ENCODE measurements at regions not wholly inside any gene's neighbourhood (a gene's known extent, or its start where the extent isn't known, plus 50 kb on each side); places are given as distances from the start of the nearest gene placed in this dataset.

- Histone ChIP-seq H3K9me3 (no peaks in the 10 kb centered on the region), H3K4me3 (no peak overlapping the region), H3K4me1 (no peaks in the 10 kb centered on the region), H3K36me3 (no peaks in the 10 kb centered on the region), H3K27me3 (no peaks in the 10 kb centered on the region), H3K27ac (no peak overlapping the region)
- TF ChIP-seq CTCF (IDR thresholded peaks at IDR 0.05) (no peak), POLR2A (IDR thresholded peaks at IDR 0.05) (no peak)
- no peak for DNase-seq
- intact Hi-C loops (cut with DNase I; ENCODE audit: low total_unique reads), result no loop called here
Observed at GRCh38 chr2:8391126-8391525, 290.7 kb upstream of the ID2 start.

- Histone ChIP-seq H3K27me3 (no peaks in the 10 kb centered on the region), H3K27ac (no peak overlapping the region), H3K36me3 (no peaks in the 10 kb centered on the region), H3K9me3 (no peaks in the 10 kb centered on the region), H3K4me3 (no peak overlapping the region), H3K4me1 (no peaks in the 10 kb centered on the region)
- intact Hi-C loops (cut with DNase I; ENCODE audit: low total_unique reads), result no loop called here
- no peak for DNase-seq
- TF ChIP-seq POLR2A (IDR thresholded peaks at IDR 0.05) (no peak), CTCF (IDR thresholded peaks at IDR 0.05) (no peak)
Observed at GRCh38 chr2:8391584-8391983, 290.3 kb upstream of the ID2 start.

- no peaks in the 10 kb centered on the region for H3K36me3 ChIP-seq
- H3K27me3 ChIP-seq, result no peaks in the 10 kb centered on the region
- H3K4me3 ChIP-seq, result no peak overlapping the region
- no peaks in the 10 kb centered on the region for H3K4me1 ChIP-seq
- intact Hi-C loops (cut with DNase I; ENCODE audit: low total_unique reads), result no loop called here
- no peaks in the 10 kb centered on the region for H3K9me3 ChIP-seq
- TF ChIP-seq POLR2A (IDR thresholded peaks at IDR 0.05), result no peak
- DNase-seq, result no peak
- H3K27ac ChIP-seq, result no peak overlapping the region
Observed at GRCh38 chr2:8392098-8392866, 289.6 kb upstream of the ID2 start.

GRCh38 chr2:8393506-8393905 is 288.4 kb upstream of the ID2 start:
- H3K4me1 ChIP-seq, result no peaks in the 10 kb centered on the region
- no peak overlapping the region for H3K27ac ChIP-seq
- no peak for DNase-seq
- no peak overlapping the region for H3K4me3 ChIP-seq
- intact Hi-C loops (cut with DNase I; ENCODE audit: low total_unique reads), result no loop called here
- H3K9me3 ChIP-seq, result no peaks in the 10 kb centered on the region
- H3K36me3 ChIP-seq, result no peaks in the 10 kb centered on the region
- H3K27me3 ChIP-seq, result no peaks in the 10 kb centered on the region
- no peak for TF ChIP-seq POLR2A (IDR thresholded peaks at IDR 0.05)
- no peak for TF ChIP-seq CTCF (IDR thresholded peaks at IDR 0.05)

- Histone ChIP-seq H3K27ac (no peak overlapping the region), H3K27me3 (no peaks in the 10 kb centered on the region), H3K4me3 (no peak overlapping the region), H3K36me3 (no peaks in the 10 kb centered on the region), H3K4me1 (no peaks in the 10 kb centered on the region), H3K9me3 (no peaks in the 10 kb centered on the region)
- TF ChIP-seq POLR2A (IDR thresholded peaks at IDR 0.05), result no peak
- no peak for TF ChIP-seq CTCF (IDR thresholded peaks at IDR 0.05)
- intact Hi-C loops (cut with DNase I; ENCODE audit: low total_unique reads), result no loop called here
- DNase-seq, result no peak
Observed at GRCh38 chr2:8394131-8394530, 287.7 kb upstream of the ID2 start.
